Skeletal muscle tissue (tissue), 3 donors: ENCODE measurements at regions not wholly inside any gene's neighbourhood (a gene's known extent, or its start where the extent isn't known, plus 50 kb on each side); places are given as distances from the start of the nearest gene placed in this dataset.

ENCODE experiments used
- H3K27ac ChIP-seq: one replicate; pipeline ENCODE4 v1.7.0; 2013; ENCODE audit warnings: mild to moderate bottlenecking, low read depth, low read length, inconsistent platforms
- H3K27me3 ChIP-seq, 3 donors: one replicate each; pipeline ENCODE4 v1.7.0; 2013; ENCODE audit warnings: low read length in 3 of 3; ENCODE audit not compliant: control insufficient read depth in 3 of 3, insufficient read depth in 3 of 3
- H3K36me3 ChIP-seq, 3 donors: one replicate each; pipeline ENCODE4 v1.7.0; 2013; ENCODE audit warnings: low read length in 3 of 3; ENCODE audit not compliant: control insufficient read depth in 3 of 3, insufficient read depth in 3 of 3
- H3K4me1 ChIP-seq, 3 donors: one replicate each; pipeline ENCODE4 v1.7.0; 2013; ENCODE audit warnings: low read length in 3 of 3, mild to moderate bottlenecking in 3 of 3; ENCODE audit not compliant: control insufficient read depth in 3 of 3, insufficient read depth in 3 of 3
- H3K4me3 ChIP-seq, 3 donors: one replicate each; pipeline ENCODE4 v1.7.0; 2013; ENCODE audit warnings: low read length in 3 of 3
- H3K9ac ChIP-seq, 3 donors: one replicate each; pipeline ENCODE4 v1.7.0; 2013; ENCODE audit warnings: low read length in 3 of 3, mild to moderate bottlenecking in 3 of 3, moderate library complexity in 2 of 3, low read depth in 1 of 3
- H3K9me3 ChIP-seq, 3 donors: one replicate each; pipeline ENCODE4 v1.7.0; 2013; ENCODE audit warnings: low read length in 3 of 3; ENCODE audit not compliant: control insufficient read depth in 3 of 3
- donor health status: Osteomylitis.

GRCh38 chr17:77371888-77372443 is 231.2 kb downstream of the SEC14L1 start:
- H3K4me3 ChIP-seq = peak overlapping the region; percentile 63 to 75 (median 74)
- H3K9me3 ChIP-seq = no peaks in the 10 kb centered on the region
- peaks cover 43 to 79% (median 63%) of the 10 kb centered on the region in 3 donors for H3K4me1 ChIP-seq
- H3K27ac ChIP-seq = peak overlapping the region; percentile 77
- H3K36me3 ChIP-seq = no peaks in the 10 kb centered on the region
- no peaks in the 10 kb centered on the region for H3K27me3 ChIP-seq
- H3K9ac ChIP-seq = peak overlapping the region; percentile 66 to 84 (median 71)

DNA sequence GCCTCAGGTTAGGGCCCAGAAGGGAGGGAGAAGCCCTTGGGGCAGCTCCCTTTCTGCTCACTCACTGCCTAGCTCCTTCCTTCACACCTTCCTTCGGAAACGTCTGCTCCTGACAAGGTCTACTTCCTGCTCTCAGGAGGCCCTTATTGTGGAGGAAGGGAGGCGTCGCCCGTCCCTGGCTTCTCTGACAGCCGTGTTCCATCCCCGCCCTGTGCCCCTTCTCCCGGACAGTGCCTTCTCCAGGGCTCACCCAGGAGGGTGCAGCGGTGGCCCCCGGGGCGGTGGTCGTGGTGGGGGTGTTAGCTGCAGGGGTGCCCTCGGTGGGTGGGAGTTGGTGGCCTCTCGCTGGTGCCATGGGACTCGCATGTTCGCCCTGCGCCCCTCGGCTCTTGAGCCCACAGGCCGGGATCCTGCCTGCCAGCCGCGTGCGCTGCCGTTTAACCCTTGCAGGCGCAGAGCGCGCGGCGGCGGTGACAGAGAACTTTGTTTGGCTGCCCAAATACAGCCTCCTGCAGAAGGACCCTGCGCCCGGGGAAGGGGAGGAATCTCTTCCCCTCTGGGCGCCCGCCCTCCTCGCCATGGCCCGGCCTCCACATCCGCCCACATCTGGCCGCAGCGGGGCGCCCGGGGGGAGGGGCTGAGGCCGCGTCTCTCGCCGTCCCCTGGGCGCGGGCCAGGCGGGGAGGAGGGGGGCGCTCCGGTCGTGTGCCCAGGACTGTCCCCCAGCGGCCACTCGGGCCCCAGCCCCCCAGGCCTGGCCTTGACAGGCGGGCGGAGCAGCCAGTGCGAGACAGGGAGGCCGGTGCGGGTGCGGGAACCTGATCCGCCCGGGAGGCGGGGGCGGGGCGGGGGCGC is 231.9 kb downstream of the SEC14L1 start:
- no peaks in the 10 kb centered on the region for H3K36me3 ChIP-seq
- peak overlapping the region; percentile 63 to 75 (median 74) for H3K4me3 ChIP-seq
- peaks cover 43 to 79% (median 69%) of the 10 kb centered on the region in 3 donors for H3K4me1 ChIP-seq

DNA sequence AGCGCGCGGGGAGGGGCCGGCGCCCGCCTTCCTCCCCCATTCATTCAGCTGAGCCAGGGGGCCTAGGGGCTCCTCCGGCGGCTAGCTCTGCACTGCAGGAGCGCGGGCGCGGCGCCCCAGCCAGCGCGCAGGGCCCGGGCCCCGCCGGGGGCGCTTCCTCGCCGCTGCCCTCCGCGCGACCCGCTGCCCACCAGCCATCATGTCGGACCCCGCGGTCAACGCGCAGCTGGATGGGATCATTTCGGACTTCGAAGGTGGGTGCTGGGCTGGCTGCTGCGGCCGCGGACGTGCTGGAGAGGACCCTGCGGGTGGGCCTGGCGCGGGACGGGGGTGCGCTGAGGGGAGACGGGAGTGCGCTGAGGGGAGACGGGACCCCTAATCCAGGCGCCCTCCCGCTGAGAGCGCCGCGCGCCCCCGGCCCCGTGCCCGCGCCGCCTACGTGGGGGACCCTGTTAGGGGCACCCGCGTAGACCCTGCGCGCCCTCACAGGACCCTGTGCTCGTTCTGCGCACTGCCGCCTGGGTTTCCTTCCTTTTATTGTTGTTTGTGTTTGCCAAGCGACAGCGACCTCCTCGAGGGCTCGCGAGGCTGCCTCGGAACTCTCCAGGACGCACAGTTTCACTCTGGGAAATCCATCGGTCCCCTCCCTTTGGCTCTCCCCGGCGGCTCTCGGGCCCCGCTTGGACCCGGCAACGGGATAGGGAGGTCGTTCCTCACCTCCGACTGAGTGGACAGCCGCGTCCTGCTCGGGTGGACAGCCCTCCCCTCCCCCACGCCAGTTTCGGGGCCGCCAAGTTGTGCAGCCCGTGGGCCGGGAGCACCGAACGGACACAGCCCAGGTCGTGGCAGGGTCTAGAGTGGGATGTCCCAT is 232.8 kb downstream of the SEC14L1 start:
- Histone ChIP-seq H3K4me3 (peak overlapping the region; percentile 74 to 86 (median 83)), H3K36me3 (no peaks in the 10 kb centered on the region), H3K9me3 (no peaks in the 10 kb centered on the region), H3K27ac (peak overlapping the region; percentile 90), H3K4me1 (peaks cover 49 to 88% (median 77%) of the 10 kb centered on the region in 3 donors), H3K27me3 (no peaks in the 10 kb centered on the region), H3K9ac (peak overlapping the region; percentile 55 to 95 (median 86))

More for the DNA sequence above, 231.9 kb downstream of the SEC14L1 start:
- H3K27ac ChIP-seq = peak overlapping the region; percentile 77
- peak overlapping the region; percentile 66 to 84 (median 71) for H3K9ac ChIP-seq
- no peaks in the 10 kb centered on the region for H3K27me3 ChIP-seq
- no peaks in the 10 kb centered on the region for H3K9me3 ChIP-seq

GRCh38 chr17:77374170-77374936 is 233.6 kb downstream of the SEC14L1 start:
- Histone ChIP-seq H3K27ac (peak overlapping the region; percentile 90), H3K36me3 (no peaks in the 10 kb centered on the region), H3K9ac (peak overlapping the region; percentile 55 to 95 (median 86)), H3K9me3 (no peaks in the 10 kb centered on the region), H3K4me3 (peak overlapping the region; percentile 74 to 86 (median 83)), H3K4me1 (peaks cover 57 to 93% (median 83%) of the 10 kb centered on the region in 3 donors), H3K27me3 (no peaks in the 10 kb centered on the region)

- H3K27me3 ChIP-seq = no peaks in the 10 kb centered on the region
- no peaks in the 10 kb centered on the region for H3K36me3 ChIP-seq
- H3K27ac ChIP-seq = peak overlapping the region; percentile 90
- peak overlapping the region in 2 of 3 donors; percentile 33 to 95 for H3K9ac ChIP-seq
- peaks cover 57 to 91% (median 78%) of the 10 kb centered on the region in 3 donors for H3K4me1 ChIP-seq
- no peaks in the 10 kb centered on the region for H3K9me3 ChIP-seq
- H3K4me3 ChIP-seq = peak overlapping the region; percentile 74 to 86 (median 83)
Measured at GRCh38 chr17:77375108-77375916, 234.5 kb downstream of the SEC14L1 start.

DNA sequence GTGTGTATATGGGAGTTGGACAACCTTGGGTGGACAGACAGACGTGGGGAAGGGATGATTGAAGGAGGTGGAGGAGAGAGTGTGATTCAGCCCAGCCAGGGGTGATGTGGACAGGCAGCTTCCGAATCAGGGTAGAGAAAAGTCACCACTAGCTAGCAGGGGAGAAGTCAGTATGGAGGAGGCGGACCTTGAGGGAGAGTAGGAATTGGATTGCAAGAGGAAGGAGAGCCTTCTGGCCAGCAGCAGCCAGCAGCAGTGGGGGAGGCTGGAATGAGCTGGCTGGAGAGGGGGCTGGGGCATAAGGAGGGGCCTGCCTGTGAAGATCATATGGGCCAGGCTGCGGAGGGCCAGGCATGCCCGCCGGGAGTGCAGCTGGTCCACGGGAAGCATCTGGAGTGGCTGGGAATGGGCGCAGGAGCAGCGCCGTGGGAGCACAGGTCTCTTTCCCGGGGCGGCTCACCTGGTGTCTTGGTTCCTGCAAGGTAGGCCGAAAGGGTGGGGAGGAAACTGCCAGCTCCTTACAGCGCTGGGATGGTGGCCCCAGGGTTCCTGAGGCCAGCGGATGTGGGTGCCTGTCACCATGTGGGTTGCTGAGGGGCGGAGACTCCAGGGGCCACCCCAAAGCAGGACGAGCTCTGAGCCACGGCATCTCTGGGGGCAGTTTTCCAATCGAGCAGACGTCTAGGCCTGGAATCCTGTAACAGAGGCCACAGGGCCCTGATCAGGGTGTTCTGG is 235.3 kb downstream of the SEC14L1 start:
- Histone ChIP-seq H3K4me3 (peak overlapping the region in 1 of 3 donors; percentile 35), H3K36me3 (no peaks in the 10 kb centered on the region), H3K9me3 (no peaks in the 10 kb centered on the region), H3K27me3 (no peaks in the 10 kb centered on the region), H3K4me1 (peaks cover 57 to 91% (median 80%) of the 10 kb centered on the region in 3 donors), H3K27ac (no peak overlapping the region), H3K9ac (peak overlapping the region in 1 of 3 donors; percentile 95)

DNA sequence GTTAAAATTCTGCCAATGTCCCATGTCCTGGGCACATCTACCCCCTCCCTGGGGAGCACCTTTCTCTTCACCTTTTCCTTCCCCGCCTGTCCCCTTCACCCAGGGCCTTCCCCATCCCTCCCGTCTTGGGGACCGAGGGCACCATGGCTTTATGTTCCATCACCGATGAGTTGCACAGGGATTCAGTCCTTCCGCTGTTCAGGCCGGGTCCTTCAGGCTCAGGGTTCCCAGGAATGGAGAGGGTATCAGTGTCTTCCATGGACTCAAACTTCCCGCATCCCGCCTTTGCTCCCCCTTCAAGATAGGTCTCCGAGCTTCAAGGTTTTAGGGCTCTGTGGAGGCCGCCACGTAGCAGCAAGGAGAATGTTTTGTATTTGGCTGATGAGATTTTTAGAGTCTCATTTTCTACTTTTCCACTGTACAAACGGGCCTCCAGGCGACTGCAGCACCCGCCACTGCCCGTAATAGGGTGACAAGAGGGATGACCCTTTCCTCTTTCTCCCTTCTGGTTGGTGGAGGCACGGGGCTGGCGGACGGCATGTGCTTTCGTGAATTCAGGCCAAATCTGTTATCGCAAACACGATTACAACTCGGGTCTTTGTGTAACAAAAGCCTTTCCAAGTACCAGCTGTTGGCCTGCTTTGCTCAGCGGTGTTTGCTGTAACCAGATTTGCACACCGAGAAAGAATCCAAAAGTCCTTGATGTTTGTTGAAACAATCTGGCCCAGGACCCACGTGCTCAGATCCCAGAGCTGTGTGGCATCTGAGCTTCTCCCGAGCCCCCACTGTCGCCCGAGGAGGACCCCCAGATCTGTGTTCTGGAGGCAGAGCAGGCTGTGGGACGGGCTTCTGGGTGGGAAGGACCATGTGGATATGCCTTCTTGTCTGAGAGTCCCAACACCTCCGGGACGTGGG is 236.3 kb downstream of the SEC14L1 start:
- H3K4me3 ChIP-seq = no peak overlapping the region
- H3K27ac ChIP-seq = no peak overlapping the region
- H3K9ac ChIP-seq = no peak overlapping the region
- H3K9me3 ChIP-seq = no peaks in the 10 kb centered on the region
- H3K4me1 ChIP-seq = peaks cover 55 to 85% (median 77%) of the 10 kb centered on the region in 3 donors
- H3K36me3 ChIP-seq = no peaks in the 10 kb centered on the region
- no peaks in the 10 kb centered on the region for H3K27me3 ChIP-seq
